SK-N-SH (cell line): ENCODE measurements at regions not wholly inside any gene's neighbourhood (a gene's known extent, or its start where the extent isn't known, plus 50 kb on each side); places are given as distances from the start of the nearest gene placed in this dataset.
A peak's percentile ranks its signal among the peaks of the same experiment; 100 is the strongest.

ENCODE experiments used
- CTCF ChIA-PET: fragments of 300-600, 350-600 bp; formaldehyde crosslinking; extraction: SDS; loops from one replicate; lab custom pipeline; 2021; lab: Yijun Ruan, JAX
- POLR2A ChIA-PET: fragments of 350-600 bp; sonication (Branson Sonifier 250); formaldehyde crosslinking; extraction: SDS; loops from one replicate; lab custom pipeline; 2020; ENCODE audit warnings: antibody characterized with exemption, inconsistent platforms; lab: Yijun Ruan, JAX
- DNase-seq: peaks from one replicate; pipeline ENCODE4 v3.0.0; 2012
- H2AFZ ChIP-seq: fragments of 200-600 bp; sonication (generic); 2 replicates; pipeline ENCODE4 v1.8.1; 2016; ENCODE audit warnings: antibody characterized with exemption, mild to moderate bottlenecking, low read depth
- H3F3A ChIP-seq: fragments of 200-600 bp; sonication (generic); replicated peaks from 2 replicates; pipeline ENCODE3; 2016; ENCODE audit warnings: antibody characterized with exemption, mild to moderate bottlenecking; ENCODE audit not compliant: insufficient read depth
- H3K27ac ChIP-seq, 2 experiments: fragments of 200-500 bp in 1 of 2; fragments of 200-600 bp in 1 of 2; sonication (Bioruptor generic) in 1 of 2; sonication (generic), shearing (Covaris generic) in 1 of 2; 2 replicates each; pipeline versions ENCODE4 v1.5.1 to v1.6.1; 2014 to 2016; ENCODE audit warnings: low read depth in 2 of 2, inconsistent platforms in 1 of 2, low read length in 1 of 2, mild to moderate bottlenecking in 1 of 2, mixed read lengths in 1 of 2
- H3K27me3 ChIP-seq: fragments of 200-600 bp; sonication (generic), shearing (Covaris generic); 2 replicates; pipeline ENCODE4 v1.6.1; 2016; ENCODE audit warnings: mixed run types; ENCODE audit not compliant: insufficient read depth
- H3K36me3 ChIP-seq, 2 experiments: fragments of 200-500 bp in 1 of 2; fragments of 200-600 bp in 1 of 2; sonication (Bioruptor generic) in 1 of 2; sonication (generic) in 1 of 2; replicated peaks in 1 of 2; 2 replicates each; pipeline versions ENCODE3 to v1.5.1; 2014 to 2016; ENCODE audit warnings: low read length in 1 of 2, mild to moderate bottlenecking in 1 of 2; ENCODE audit not compliant: insufficient read depth in 2 of 2, control insufficient read depth in 1 of 2
- H3K4me1 ChIP-seq, 2 experiments: fragments of 200-500 bp in 1 of 2; fragments of 200-600 bp in 1 of 2; sonication (Bioruptor generic) in 1 of 2; sonication (generic), shearing (Covaris generic) in 1 of 2; 2 replicates each; pipeline versions ENCODE4 v1.5.1 to v1.6.1; 2014 to 2016; ENCODE audit warnings: low read depth in 1 of 2, low read length in 1 of 2, mixed run types in 1 of 2; ENCODE audit not compliant: insufficient read depth in 2 of 2, control insufficient read depth in 1 of 2
- H3K4me2 ChIP-seq: fragments of 200-600 bp; sonication (generic), shearing (Covaris generic); 2 replicates; pipeline ENCODE4 v1.6.1; 2017; ENCODE audit warnings: mixed run types
- H3K4me3 ChIP-seq, 2 experiments: fragments of 200-500 bp in 1 of 2; fragments of 200-600 bp in 1 of 2; sonication (Bioruptor generic) in 1 of 2; sonication (generic), shearing (Covaris generic) in 1 of 2; 2 replicates each; pipeline versions ENCODE4 v1.5.1 to v1.8.1; 2014 to 2016; ENCODE audit warnings: low read depth in 2 of 2, inconsistent platforms in 1 of 2, low read length in 1 of 2, mild to moderate bottlenecking in 1 of 2, mixed read lengths in 1 of 2, moderate library complexity in 1 of 2
- H3K79me2 ChIP-seq: fragments of 200-600 bp; sonication (generic); 2 replicates; pipeline ENCODE4 v1.8.1; 2017; ENCODE audit warnings: mild to moderate bottlenecking; ENCODE audit not compliant: insufficient read depth
- H3K9ac ChIP-seq: fragments of 200-600 bp; sonication (generic); 2 replicates; pipeline ENCODE4 v1.6.1; 2017; ENCODE audit warnings: mixed run types
- H3K9me2 ChIP-seq: fragments of 200-600 bp; sonication (generic); 2 replicates; pipeline ENCODE4 v1.6.1; 2017; ENCODE audit warnings: mixed run types
- H3K9me3 ChIP-seq: fragments of 200-600 bp; sonication (generic); 2 replicates; pipeline ENCODE4 v1.6.1; 2017; ENCODE audit warnings: mixed run types, mild to moderate bottlenecking, moderate library complexity
- H4K20me1 ChIP-seq: fragments of 200-600 bp; sonication (generic); 2 replicates; pipeline ENCODE4 v1.6.1; 2017; ENCODE audit warnings: mild to moderate bottlenecking, mixed run types; ENCODE audit not compliant: insufficient read depth
- ELF1 ChIP-seq: IDR thresholded peaks from 2 replicates; pipeline ENCODE4 v1.4.0; 2012
- EP300 ChIP-seq, 2 experiments: IDR thresholded peaks; 2 replicates each; pipeline versions ENCODE4 v1.4.0 to v1.6.1; 2012; ENCODE audit warnings: borderline replicate concordance in 1 of 2, low read depth in 1 of 2, low read length in 1 of 2
- FOSL2 ChIP-seq: IDR thresholded peaks from 2 replicates; pipeline ENCODE4 v1.4.0; 2012; ENCODE audit warnings: low read depth, mild to moderate bottlenecking, moderate library complexity, borderline replicate concordance
- FOXJ3 ChIP-seq: sonication (generic); formaldehyde crosslinking; IDR thresholded peaks from 2 replicates; pipeline ENCODE4 v1.5.1; 2020; ENCODE audit warnings: mild to moderate bottlenecking, missing genetic modification reagents
- IRF3 ChIP-seq: fragments of 150-350 bp; IDR thresholded peaks from 2 replicates; pipeline ENCODE4 v1.6.1; 2016; ENCODE audit warnings: mild to moderate bottlenecking, low read depth, low read length
- MAX ChIP-seq: IDR thresholded peaks from 2 replicates; pipeline ENCODE4 v1.4.0; 2012; ENCODE audit warnings: low read depth
- NFIC ChIP-seq: IDR thresholded peaks from 2 replicates; pipeline ENCODE4 v1.4.0; 2012; ENCODE audit warnings: borderline replicate concordance
- NRF1 ChIP-seq: IDR thresholded peaks from 2 replicates; pipeline ENCODE4 v1.6.1; 2012; ENCODE audit warnings: low read depth, mild to moderate bottlenecking, low read length
- PBX3 ChIP-seq: IDR thresholded peaks from 2 replicates; pipeline ENCODE4; 2012
- POLR2AphosphoS5 ChIP-seq: IDR thresholded peaks from 2 replicates; pipeline ENCODE4 v1.6.1; 2012; ENCODE audit warnings: low read depth, low read length
- RFX5 ChIP-seq: IDR thresholded peaks from 2 replicates; pipeline ENCODE4 v1.6.1; 2012; ENCODE audit warnings: mild to moderate bottlenecking, improper control_type of control experiment, low read length
- SIN3A ChIP-seq: IDR thresholded peaks from 2 replicates; pipeline ENCODE4 v1.6.1; 2012; ENCODE audit warnings: low read depth, mild to moderate bottlenecking, low read length, moderate library complexity, borderline replicate concordance
- SMC3 ChIP-seq: IDR thresholded peaks from 2 replicates; pipeline ENCODE4 v1.6.1; 2012; ENCODE audit warnings: low read depth, low read length, improper control_type of control experiment
- TAF1 ChIP-seq: IDR thresholded peaks from 2 replicates; pipeline ENCODE4 v1.6.1; 2012; ENCODE audit warnings: low read depth, mild to moderate bottlenecking, low read length, moderate library complexity, borderline replicate concordance
- TCF12 ChIP-seq: IDR thresholded peaks from 2 replicates; pipeline ENCODE4 v1.4.0; 2012
- TEAD4 ChIP-seq: IDR thresholded peaks from 2 replicates; pipeline ENCODE4 v1.4.0; 2012; ENCODE audit warnings: mild to moderate bottlenecking, borderline replicate concordance; ENCODE audit not compliant: insufficient read depth
- USF1 ChIP-seq: IDR thresholded peaks from 2 replicates; pipeline ENCODE4 v1.4.0; 2012; ENCODE audit warnings: low read depth, borderline replicate concordance
- YY1 ChIP-seq: IDR thresholded peaks from 2 replicates; pipeline ENCODE4 v1.4.0; 2012; ENCODE audit warnings: low read depth, mild to moderate bottlenecking
- WGBS: methylation state at CpG from one replicate; pipeline ENCODE4 v1.1.6; 2017; ENCODE audit warnings: low lambda C conversion rate; 5-methylcytosine and 5-hydroxymethylcytosine counted together
- TF ChIP-seq, protein P1 (sequence below): IDR thresholded peaks from 2 replicates; pipeline ENCODE4 v1.6.1; 2012; ENCODE audit warnings: mild to moderate bottlenecking, low read depth, low read length, moderate library complexity
- TF ChIP-seq, protein P2 (sequence below): fragments of 200-600 bp; sonication (generic); IDR thresholded peaks from 2 replicates; pipeline ENCODE4 v1.6.1; 2017; ENCODE audit warnings: antibody characterized with exemption, mild to moderate bottlenecking, moderate library complexity

DNA sequence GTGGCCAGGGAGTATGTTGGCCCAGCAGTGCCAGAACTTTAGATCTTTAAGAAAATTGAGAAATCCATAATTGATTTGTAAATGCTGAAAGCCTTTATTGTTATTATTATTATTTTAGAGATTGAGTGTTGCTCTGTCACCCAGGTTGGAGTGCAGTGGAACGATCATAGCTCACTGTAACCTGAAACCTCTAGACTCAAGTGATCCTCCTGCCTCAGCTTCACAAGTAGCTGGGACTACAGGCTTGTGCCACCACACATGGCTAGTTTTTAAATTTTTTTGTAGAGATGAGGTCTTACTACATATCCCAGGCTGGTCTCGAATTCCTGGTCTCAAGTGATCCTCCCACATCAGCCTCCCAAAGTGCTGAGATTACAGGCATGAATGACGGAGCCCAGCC, 143.2 kb upstream of the CCDC68 start:
- Histone ChIP-seq H4K20me1 (no peaks in the 10 kb centered on the region), H3K79me2 (no peaks in the 10 kb centered on the region), H3F3A (peaks cover 12% of the 10 kb centered on the region), H3K27me3 (no peaks in the 10 kb centered on the region), H3K4me2 (no peak overlapping the region), H3K9me2 (no peaks in the 10 kb centered on the region), H3K4me3 (no peak overlapping the region), H3K9me3 (no peaks in the 10 kb centered on the region), H3K27ac (no peak overlapping the region; a peak in 1 of 4 replicates), H3K4me1 (peaks cover 8 to 26% of the 10 kb centered on the region in 2 experiments; a peak in 3 of 4 replicates), H3K36me3 (no peaks in the 10 kb centered on the region), H2AFZ (no peak overlapping the region), H3K9ac (no peak overlapping the region)
- no peak for DNase-seq
- ChIA-PET POLR2A (no interaction called here), CTCF (no interaction called here)
- 81% methylated on average over 3 of the region's 3 CpGs for WGBS
- TF ChIP-seq RFX5: no peak
- TF ChIP-seq NFIC: no peak

DNA sequence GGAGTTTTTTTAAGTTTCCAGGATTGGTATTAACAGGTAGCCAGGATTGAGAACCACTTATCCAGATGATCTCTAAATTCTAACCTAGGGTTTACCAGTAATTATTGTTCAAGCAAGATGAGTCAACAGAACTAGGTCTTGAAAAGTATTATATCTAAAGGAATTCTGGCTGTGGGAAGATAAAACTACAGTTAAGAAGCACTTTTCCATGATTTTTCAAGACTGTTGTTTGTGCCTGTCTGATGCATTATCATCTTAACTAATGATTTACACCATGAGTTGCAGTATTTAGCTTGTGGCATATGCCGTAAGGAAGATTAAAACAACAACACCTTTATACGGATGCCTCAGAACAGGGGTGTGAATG, 142.2 kb upstream of the CCDC68 start:
- H2AFZ ChIP-seq: no peak overlapping the region
- WGBS: 74% methylated on average over 2 of the region's 2 CpGs
- H3K27me3 ChIP-seq: no peaks in the 10 kb centered on the region
- no peak overlapping the region for H3K9ac ChIP-seq
- H3K79me2 ChIP-seq: no peaks in the 10 kb centered on the region
- TF ChIP-seq FOSL2: peak; percentile 37; the same call in 1 of the 2 replicates
- TF ChIP-seq IRF3: no peak
- TF ChIP-seq SMC3: no peak
- no peak for TF ChIP-seq ELF1
- TF ChIP-seq RFX5: no peak
- TF ChIP-seq EP300 (IDR thresholded peaks at IDR 0.05; ENCODE audit: borderline replicate concordance in 1 of 2, low read depth in 1 of 2, low read length in 1 of 2): peak in 1 of 2 experiments; percentile 42; a peak in 1 of 4 replicates
- TF ChIP-seq TEAD4: peak; percentile 9; the same call in 1 of the 2 replicates
- no peak for TF ChIP-seq POLR2AphosphoS5
- TF ChIP-seq FOXJ3 (CRISPR knock-in tag): no peak
- no peak for TF ChIP-seq MAX
- TF ChIP-seq, protein P1, sequence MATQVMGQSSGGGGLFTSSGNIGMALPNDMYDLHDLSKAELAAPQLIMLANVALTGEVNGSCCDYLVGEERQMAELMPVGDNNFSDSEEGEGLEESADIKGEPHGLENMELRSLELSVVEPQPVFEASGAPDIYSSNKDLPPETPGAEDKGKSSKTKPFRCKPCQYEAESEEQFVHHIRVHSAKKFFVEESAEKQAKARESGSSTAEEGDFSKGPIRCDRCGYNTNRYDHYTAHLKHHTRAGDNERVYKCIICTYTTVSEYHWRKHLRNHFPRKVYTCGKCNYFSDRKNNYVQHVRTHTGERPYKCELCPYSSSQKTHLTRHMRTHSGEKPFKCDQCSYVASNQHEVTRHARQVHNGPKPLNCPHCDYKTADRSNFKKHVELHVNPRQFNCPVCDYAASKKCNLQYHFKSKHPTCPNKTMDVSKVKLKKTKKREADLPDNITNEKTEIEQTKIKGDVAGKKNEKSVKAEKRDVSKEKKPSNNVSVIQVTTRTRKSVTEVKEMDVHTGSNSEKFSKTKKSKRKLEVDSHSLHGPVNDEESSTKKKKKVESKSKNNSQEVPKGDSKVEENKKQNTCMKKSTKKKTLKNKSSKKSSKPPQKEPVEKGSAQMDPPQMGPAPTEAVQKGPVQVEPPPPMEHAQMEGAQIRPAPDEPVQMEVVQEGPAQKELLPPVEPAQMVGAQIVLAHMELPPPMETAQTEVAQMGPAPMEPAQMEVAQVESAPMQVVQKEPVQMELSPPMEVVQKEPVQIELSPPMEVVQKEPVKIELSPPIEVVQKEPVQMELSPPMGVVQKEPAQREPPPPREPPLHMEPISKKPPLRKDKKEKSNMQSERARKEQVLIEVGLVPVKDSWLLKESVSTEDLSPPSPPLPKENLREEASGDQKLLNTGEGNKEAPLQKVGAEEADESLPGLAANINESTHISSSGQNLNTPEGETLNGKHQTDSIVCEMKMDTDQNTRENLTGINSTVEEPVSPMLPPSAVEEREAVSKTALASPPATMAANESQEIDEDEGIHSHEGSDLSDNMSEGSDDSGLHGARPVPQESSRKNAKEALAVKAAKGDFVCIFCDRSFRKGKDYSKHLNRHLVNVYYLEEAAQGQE: no peak
- no peak for TF ChIP-seq TAF1
- TF ChIP-seq SIN3A: no peak
- TF ChIP-seq NRF1: no peak
- TF ChIP-seq, protein P2, sequence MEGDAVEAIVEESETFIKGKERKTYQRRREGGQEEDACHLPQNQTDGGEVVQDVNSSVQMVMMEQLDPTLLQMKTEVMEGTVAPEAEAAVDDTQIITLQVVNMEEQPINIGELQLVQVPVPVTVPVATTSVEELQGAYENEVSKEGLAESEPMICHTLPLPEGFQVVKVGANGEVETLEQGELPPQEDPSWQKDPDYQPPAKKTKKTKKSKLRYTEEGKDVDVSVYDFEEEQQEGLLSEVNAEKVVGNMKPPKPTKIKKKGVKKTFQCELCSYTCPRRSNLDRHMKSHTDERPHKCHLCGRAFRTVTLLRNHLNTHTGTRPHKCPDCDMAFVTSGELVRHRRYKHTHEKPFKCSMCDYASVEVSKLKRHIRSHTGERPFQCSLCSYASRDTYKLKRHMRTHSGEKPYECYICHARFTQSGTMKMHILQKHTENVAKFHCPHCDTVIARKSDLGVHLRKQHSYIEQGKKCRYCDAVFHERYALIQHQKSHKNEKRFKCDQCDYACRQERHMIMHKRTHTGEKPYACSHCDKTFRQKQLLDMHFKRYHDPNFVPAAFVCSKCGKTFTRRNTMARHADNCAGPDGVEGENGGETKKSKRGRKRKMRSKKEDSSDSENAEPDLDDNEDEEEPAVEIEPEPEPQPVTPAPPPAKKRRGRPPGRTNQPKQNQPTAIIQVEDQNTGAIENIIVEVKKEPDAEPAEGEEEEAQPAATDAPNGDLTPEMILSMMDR: no peak
- TF ChIP-seq YY1: no peak
- TF ChIP-seq TCF12: no peak; the same call in 1 of the 2 replicates
- TF ChIP-seq PBX3: peak; percentile 50
- no peak for TF ChIP-seq USF1
- H3F3A ChIP-seq: peaks cover 12% of the 10 kb centered on the region
- H3K36me3 ChIP-seq: no peaks in the 10 kb centered on the region
- no peaks in the 10 kb centered on the region for H3K9me2 ChIP-seq
- peak overlapping the region; percentile 16; the same call in 1 of the 2 replicates for H3K4me2 ChIP-seq
- DNase-seq: no peak
- H3K9me3 ChIP-seq: no peaks in the 10 kb centered on the region
- H4K20me1 ChIP-seq: no peaks in the 10 kb centered on the region
- no peak overlapping the region for H3K4me3 ChIP-seq
- H3K27ac ChIP-seq: peak overlapping the region; percentile 62 to 64; a peak in 3 of 4 replicates
- ChIA-PET CTCF (no interaction called here), POLR2A (no interaction called here)
- H3K4me1 ChIP-seq: peaks cover 15 to 36% of the 10 kb centered on the region in 2 experiments; a peak in 3 of 4 replicates
